T-helper 1 cell treated with Interleukin-12 subunit alpha and Interleukin-12 subunit beta and Interleukin-4 antibody, amounts not matched to agents 30 μg/mL and 1 μg/mL, for 36 hours (primary cell): ENCODE measurements at regions not wholly inside any gene's neighbourhood (a gene's known extent, or its start where the extent isn't known, plus 50 kb on each side); places are given as distances from the start of the nearest gene placed in this dataset.

ENCODE experiments used
- H3K27ac Mint-ChIP-seq: one replicate; pipeline ENCODE4 v1.8.0; 2021; ENCODE audit warnings: mild to moderate bottlenecking, mixed read lengths
- H3K27me3 Mint-ChIP-seq: one replicate; pipeline ENCODE4 v1.8.0; 2021; ENCODE audit warnings: low read depth, mixed read lengths
- H3K36me3 Mint-ChIP-seq: one replicate; pipeline ENCODE4 v1.8.0; 2021; ENCODE audit warnings: low read depth, mixed read lengths
- H3K4me1 Mint-ChIP-seq: one replicate; pipeline ENCODE4 v1.8.0; 2021; ENCODE audit warnings: low read depth, mixed read lengths
- H3K4me3 Mint-ChIP-seq: one replicate; pipeline ENCODE4 v1.8.0; 2021; ENCODE audit warnings: mild to moderate bottlenecking, moderate library complexity, mixed read lengths
- H3K9me3 Mint-ChIP-seq: one replicate; pipeline ENCODE4 v1.8.0; 2021; ENCODE audit warnings: mixed read lengths

DNA sequence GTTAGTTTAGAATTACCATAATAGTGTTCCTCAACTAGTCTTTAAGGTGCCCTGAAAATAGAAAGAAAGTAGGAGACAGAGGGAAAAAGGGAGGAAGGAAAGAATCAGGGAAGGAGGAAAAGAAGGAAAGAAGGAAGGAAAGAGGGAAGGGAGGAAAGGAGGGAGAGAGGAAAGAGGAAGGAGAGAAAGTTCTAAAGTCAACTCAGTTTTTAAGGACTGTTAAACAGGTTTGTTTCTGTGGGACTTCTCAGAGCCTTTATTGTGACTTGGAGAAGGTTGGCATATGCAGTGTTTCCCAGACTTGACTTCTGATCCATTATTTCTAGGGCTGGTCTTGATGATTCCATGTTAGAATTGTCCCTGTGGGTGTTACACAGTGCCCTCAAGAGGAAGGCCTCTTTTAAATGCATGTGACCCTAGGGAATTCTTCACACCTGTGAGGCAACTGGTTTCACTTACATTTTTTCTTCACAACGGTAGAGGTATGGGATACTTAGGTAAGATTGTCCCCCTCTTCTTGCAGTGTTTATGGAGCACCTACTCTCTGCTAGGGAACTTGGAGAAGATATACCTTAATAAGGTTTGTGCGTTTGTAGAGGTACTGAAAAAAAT lies 132.7 kb upstream of the GMDS start:
- Mint-ChIP-seq H3K4me1 (peaks cover 3% of the 10 kb centered on the region), H3K27me3 (no peaks in the 10 kb centered on the region), H3K27ac (no peak overlapping the region), H3K4me3 (no peak overlapping the region), H3K36me3 (no peaks in the 10 kb centered on the region), H3K9me3 (no peaks in the 10 kb centered on the region)

DNA sequence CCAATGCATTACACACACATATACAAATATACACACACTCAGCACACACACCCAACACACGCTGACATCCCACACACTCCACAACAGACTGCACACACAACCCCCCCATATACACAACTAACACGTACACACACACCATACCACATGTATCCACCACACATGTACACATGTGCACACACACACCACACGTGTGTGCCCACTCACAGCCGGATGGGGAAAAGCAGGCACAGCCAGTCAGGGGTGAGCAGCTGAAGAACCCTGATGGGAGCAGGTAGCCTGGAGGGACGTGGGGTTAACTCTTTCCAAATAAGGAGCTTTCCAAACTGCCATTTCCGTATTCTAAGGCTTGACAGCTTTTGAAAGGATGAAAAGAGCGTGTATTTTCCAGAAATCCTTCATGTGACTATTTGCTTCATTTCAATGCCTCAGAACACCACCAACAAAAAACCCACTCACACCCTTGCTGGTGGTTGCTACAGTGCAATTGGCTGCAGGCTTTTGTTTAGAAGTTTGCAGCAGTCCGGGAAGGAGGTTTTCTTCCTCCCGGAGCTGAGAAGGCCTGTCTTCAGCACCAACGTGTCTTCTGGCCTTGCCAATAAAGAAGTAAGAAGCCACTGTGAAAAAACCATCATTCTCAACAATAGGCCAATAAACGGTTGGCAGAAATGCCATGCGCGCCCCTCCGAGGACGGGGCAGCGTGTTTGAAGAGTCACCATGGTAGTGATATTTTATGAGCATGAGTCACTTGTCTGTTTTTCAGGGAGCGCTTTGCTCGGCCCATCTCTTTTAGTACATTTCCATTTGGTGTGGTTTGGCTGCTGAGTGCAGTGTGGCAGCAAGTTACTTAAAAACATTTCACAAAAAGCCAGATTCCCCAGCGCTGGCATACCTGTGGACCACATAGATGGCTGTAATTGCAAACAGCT lies 131.3 kb upstream of the GMDS start:
- no peak overlapping the region for H3K4me3 Mint-ChIP-seq
- H3K27ac Mint-ChIP-seq, result no peak overlapping the region
- peaks cover 3% of the 10 kb centered on the region for H3K4me1 Mint-ChIP-seq
- no peaks in the 10 kb centered on the region for H3K9me3 Mint-ChIP-seq
- H3K27me3 Mint-ChIP-seq, result no peaks in the 10 kb centered on the region
- no peaks in the 10 kb centered on the region for H3K36me3 Mint-ChIP-seq

DNA sequence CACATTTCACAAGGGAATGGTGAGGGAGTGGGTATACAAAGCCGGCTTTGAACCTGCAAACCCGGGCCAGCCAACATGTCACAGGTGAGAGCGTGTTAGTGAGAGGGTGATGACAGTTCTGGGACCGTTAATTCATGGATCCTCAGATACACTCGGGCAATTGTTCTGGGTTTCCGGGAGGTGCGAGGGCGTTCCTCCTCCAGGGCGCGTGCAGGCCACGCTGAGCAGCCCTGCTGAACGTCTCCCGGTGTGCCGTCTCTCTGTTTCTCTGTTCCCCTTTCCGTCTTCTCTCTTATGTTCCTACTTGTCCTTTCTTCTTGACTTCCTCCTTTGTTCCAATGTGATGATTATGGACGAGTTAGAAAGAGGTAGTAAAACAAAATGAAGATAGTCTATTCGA lies 130.0 kb upstream of the GMDS start:
- Mint-ChIP-seq H3K27me3 (peaks cover 3% of the 10 kb centered on the region), H3K9me3 (no peaks in the 10 kb centered on the region), H3K36me3 (no peaks in the 10 kb centered on the region), H3K27ac (no peak overlapping the region), H3K4me1 (peaks cover 3% of the 10 kb centered on the region), H3K4me3 (no peak overlapping the region)

DNA sequence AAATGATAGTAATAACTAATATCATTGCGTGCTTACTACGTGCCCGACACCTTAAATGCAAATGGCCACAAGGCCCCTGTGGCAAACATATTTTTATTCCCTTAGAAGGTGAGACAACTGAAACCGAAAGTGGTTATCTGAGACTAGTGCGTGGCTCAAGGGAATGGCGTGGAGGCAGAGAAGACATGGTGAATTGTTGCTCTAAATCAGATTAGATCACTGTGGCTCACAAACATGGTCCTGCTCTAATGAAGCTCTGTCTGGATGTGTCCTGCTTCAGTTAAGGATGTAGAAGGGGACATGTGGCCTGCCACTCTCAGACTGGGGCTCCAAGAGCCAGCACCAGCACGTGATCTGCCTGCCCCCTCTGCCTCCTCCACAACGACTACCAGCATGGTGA lies 124.2 kb upstream of the GMDS start:
- Mint-ChIP-seq H3K36me3 (no peaks in the 10 kb centered on the region), H3K27me3 (peaks cover 7% of the 10 kb centered on the region), H3K4me3 (no peak overlapping the region), H3K9me3 (no peaks in the 10 kb centered on the region), H3K27ac (no peak overlapping the region), H3K4me1 (peaks cover 6% of the 10 kb centered on the region)

DNA sequence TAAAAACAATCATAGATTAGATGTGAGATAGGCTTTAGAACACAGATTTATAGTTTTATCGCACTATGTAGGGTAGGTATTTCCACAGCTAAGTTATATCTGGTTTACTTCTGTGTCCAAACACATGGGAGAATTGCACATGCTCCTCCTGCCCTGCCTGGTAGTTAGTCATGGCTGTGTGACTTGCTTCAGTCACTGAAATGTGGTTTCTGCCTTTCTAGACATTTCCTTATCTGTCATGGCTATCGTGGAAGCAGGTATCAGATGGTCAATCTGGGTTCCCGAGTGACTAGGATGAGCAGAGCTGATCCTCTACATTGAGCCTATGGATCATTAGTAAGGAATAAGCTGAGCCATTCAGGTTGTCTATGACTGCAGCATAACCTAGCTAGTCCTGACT lies 117.8 kb upstream of the GMDS start:
- peaks cover 8% of the 10 kb centered on the region for H3K27me3 Mint-ChIP-seq
- H3K9me3 Mint-ChIP-seq, result no peaks in the 10 kb centered on the region
- no peaks in the 10 kb centered on the region for H3K36me3 Mint-ChIP-seq
- H3K4me1 Mint-ChIP-seq, result no peaks in the 10 kb centered on the region
- no peak overlapping the region for H3K27ac Mint-ChIP-seq
- no peak overlapping the region for H3K4me3 Mint-ChIP-seq

DNA sequence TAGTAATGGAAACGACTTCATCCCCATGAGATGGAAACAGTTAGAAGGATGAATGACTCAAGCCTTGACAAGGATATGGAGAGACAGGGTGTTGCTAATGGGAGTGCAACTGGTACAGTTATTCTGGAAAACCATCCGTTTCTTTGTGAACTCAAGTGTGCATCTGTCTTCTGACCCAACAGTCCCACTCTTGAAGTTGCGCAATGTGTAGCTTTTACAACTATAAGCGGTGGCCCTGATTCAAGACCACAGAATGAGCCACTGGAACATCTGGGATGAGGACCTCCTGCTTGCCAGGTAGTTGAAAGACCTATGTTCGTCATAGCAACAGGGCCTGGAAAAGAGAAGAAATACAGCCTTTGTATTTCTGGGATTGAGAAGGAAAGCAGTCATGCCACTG lies 115.8 kb upstream of the GMDS start:
- H3K4me1 Mint-ChIP-seq, result no peaks in the 10 kb centered on the region
- H3K9me3 Mint-ChIP-seq, result no peaks in the 10 kb centered on the region
- H3K27ac Mint-ChIP-seq, result no peak overlapping the region
- H3K36me3 Mint-ChIP-seq, result no peaks in the 10 kb centered on the region
- H3K27me3 Mint-ChIP-seq, result peaks cover 7% of the 10 kb centered on the region
- H3K4me3 Mint-ChIP-seq, result no peak overlapping the region

DNA sequence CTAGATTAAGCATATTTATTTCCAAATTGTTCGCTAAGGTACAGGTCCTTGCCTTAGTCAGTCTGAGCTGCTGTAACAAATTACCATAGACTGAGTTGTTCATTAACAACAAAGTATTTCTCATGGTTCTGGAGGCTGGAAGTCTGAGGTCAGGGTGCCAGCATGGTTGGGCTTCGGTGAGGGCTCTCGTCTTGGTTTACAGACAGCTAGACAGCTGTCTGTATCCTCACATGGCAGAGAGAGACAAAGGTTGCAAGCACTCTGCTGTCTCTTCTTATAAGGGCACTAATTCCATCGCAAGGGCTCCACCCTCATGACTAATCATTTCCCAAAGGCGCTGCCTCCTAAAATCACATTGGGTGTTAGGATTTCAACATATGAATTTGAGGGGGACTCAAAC lies 115.3 kb upstream of the GMDS start:
- peaks cover 4% of the 10 kb centered on the region for H3K27me3 Mint-ChIP-seq
- no peak overlapping the region for H3K4me3 Mint-ChIP-seq
- no peaks in the 10 kb centered on the region for H3K36me3 Mint-ChIP-seq
- H3K4me1 Mint-ChIP-seq, result no peaks in the 10 kb centered on the region
- no peak overlapping the region for H3K27ac Mint-ChIP-seq
- no peaks in the 10 kb centered on the region for H3K9me3 Mint-ChIP-seq

DNA sequence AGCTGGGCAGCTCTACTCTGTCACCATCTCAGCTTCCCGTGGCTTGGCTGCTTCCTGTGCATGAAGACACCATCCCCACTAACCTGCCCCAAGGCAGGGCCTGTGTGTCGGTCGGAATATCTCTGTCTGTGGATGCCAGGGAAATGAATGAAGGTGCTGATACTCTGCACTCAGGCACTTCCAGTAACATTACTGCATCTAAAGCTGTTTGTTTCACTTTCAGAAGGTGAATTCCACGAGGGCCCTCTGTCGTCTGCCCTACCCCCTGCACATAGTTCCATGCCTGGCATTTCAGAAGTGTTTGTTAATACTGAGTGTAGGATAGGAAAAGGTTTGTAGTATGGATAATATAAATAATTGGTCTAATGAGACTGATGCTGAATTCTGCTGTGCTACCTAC lies 114.7 kb upstream of the GMDS start:
- Mint-ChIP-seq H3K36me3 (no peaks in the 10 kb centered on the region), H3K27ac (no peak overlapping the region), H3K9me3 (no peaks in the 10 kb centered on the region), H3K4me1 (no peaks in the 10 kb centered on the region), H3K27me3 (peaks cover 8% of the 10 kb centered on the region), H3K4me3 (no peak overlapping the region)

DNA sequence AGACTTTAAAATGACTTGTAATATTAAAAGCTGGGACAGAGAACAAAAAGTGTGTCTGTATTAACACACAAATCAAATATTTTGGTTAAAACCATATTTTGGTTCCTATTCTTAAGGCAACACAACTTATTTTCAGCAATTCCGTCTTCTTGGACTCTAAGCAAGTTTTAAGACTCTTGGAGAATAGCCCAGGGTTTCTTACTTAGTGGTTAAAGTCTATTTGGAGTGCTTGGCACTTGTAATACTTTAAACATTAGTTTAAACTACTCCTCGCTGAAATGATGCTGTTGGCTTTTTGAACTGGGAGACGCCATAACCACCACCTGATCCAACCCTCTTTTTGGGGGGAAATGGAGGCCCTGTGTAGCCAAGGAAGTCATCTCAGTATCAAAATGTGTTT lies 109.7 kb upstream of the GMDS start:
- Mint-ChIP-seq H3K27ac (no peak overlapping the region), H3K9me3 (no peaks in the 10 kb centered on the region), H3K4me3 (no peak overlapping the region), H3K4me1 (no peaks in the 10 kb centered on the region), H3K36me3 (no peaks in the 10 kb centered on the region), H3K27me3 (peaks cover 10% of the 10 kb centered on the region)

DNA sequence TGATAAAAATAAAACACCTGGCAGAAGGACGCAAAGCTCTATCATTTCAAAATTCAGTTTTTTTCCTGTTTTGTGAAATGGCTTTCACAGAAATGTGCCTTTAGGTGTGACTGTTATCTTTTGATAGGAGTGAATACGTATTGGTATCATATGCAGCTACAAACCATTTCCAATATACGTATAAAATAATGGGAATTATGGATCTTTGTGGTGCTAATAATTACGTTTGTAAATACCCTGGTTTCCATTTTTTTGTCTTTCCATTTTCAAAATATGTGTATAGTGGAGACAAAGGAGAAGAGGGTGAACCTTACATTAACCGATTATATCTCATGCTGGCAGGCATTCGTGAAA lies 108.7 kb upstream of the GMDS start:
- H3K4me1 Mint-ChIP-seq, result no peaks in the 10 kb centered on the region

DNA sequence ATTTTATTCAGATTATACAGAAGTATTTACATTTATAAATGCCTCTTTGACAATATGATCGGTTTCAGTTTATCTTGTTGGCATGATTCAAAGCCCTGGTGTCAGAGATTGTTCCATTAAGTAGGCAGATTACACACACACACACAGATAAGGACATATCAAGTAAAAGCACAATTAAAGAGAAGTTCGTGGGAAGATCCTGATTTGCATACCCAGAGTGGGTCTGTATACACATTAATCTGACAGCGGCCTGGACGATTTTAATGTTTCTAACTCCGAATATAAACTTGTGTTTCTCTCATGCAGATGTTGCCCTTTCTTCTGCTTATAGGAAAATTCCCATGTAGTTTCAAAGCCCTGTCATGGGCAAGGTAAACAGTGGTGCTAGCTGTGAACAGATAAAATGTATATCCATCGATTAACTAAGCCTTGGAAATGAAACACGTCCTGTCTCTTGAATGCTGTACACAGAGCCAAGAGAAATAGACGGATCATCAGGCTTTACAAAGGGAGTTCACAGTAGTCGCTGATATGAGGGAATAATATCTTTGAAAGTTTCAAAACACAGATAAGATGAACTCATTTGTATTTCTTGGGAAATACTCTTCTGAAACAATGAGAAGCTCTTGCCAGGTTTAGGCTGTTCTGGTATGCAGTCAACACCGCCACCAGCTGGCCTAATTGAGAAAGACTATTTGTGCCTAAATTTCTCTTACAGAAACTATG lies 108.2 kb upstream of the GMDS start:
- Mint-ChIP-seq H3K4me3 (no peak overlapping the region), H3K4me1 (no peaks in the 10 kb centered on the region), H3K27ac (no peak overlapping the region), H3K27me3 (peaks cover 10% of the 10 kb centered on the region), H3K36me3 (no peaks in the 10 kb centered on the region), H3K9me3 (no peaks in the 10 kb centered on the region)

More for the DNA sequence above, 108.7 kb upstream of the GMDS start:
- peaks cover 10% of the 10 kb centered on the region for H3K27me3 Mint-ChIP-seq
- no peak overlapping the region for H3K27ac Mint-ChIP-seq
- no peaks in the 10 kb centered on the region for H3K9me3 Mint-ChIP-seq
- H3K36me3 Mint-ChIP-seq, result no peaks in the 10 kb centered on the region
- no peak overlapping the region for H3K4me3 Mint-ChIP-seq

DNA sequence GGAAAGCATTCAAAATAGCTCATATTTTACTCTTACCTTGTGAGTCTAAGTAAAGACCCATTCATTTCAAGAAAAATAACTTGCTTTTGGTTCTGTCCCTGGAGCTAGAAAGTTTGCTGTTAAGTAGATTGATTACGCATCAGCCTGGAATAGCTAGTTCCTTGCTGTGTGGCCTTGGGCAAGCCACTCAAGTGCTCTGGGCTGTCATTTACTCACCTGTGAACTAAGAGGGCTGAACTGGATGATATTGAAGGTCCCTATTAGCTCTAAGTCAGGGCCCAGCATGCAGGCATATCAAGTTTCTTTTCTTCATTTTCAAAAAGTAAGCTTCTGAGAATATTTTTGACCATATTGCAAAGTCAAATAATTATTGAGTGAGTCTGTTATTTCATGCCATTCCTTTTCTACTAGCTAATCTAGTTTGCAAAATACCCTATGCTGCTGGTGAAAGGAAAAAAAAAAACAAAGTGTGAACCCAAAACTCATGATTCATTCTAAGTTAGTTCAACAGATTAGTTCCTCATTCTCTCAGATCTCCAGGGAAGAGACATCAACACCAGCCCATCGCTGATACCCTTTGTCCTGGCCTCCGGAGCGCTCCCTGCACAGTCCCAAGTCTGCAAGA lies 106.5 kb upstream of the GMDS start:
- no peaks in the 10 kb centered on the region for H3K4me1 Mint-ChIP-seq
- no peak overlapping the region for H3K4me3 Mint-ChIP-seq
- H3K9me3 Mint-ChIP-seq, result no peaks in the 10 kb centered on the region
- H3K27me3 Mint-ChIP-seq, result peaks cover 10% of the 10 kb centered on the region
- no peak overlapping the region for H3K27ac Mint-ChIP-seq
- no peaks in the 10 kb centered on the region for H3K36me3 Mint-ChIP-seq

DNA sequence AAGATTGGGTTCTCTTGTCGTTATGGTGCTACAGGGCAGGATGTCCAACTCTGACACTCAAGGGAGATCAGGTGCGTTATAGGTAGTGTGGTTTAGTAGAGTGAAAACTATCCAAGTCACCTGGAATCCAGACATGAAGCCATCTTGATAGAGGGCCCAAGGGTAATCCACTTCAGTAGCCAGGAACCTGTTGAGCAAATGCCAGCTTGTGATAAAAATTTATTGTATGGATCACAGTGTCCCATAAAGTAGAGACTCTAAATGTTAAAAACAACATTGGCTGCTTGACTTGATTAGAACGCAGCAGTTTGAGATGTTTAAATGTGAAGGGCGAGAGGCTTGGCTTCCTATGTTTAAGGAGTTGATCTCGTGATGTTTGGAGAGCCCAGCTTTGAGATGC lies 105.7 kb upstream of the GMDS start:
- Mint-ChIP-seq H3K9me3 (no peaks in the 10 kb centered on the region), H3K4me1 (no peaks in the 10 kb centered on the region), H3K27ac (no peak overlapping the region), H3K36me3 (no peaks in the 10 kb centered on the region), H3K27me3 (peaks cover 10% of the 10 kb centered on the region), H3K4me3 (no peak overlapping the region)

DNA sequence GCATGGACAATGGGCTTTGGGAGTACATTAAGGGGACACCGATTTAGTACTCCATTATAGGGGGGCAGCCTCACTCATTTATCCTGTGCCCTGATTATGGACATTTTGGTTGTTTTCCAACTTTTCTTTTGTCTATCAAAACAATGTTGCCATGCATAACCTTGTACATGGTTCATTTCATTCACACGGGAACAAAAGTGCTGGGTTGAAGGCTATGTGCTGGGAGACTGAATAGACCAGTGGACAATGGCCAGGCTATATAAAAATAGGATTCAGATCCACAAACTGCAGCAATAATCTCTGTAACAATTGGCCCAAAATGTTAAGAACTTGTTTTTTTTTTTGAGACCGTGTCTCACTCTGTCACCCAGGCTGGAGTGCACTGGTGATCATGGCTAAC lies 100.7 kb upstream of the GMDS start:
- Mint-ChIP-seq H3K27me3 (no peaks in the 10 kb centered on the region), H3K9me3 (peaks cover 9% of the 10 kb centered on the region), H3K27ac (no peak overlapping the region), H3K4me3 (no peak overlapping the region), H3K4me1 (no peaks in the 10 kb centered on the region), H3K36me3 (peaks cover 2% of the 10 kb centered on the region)
